Astrocyte (in vitro differentiated cells and primary cell): ENCODE measurements at regions not wholly inside any gene's neighbourhood (a gene's known extent, or its start where the extent isn't known, plus 50 kb on each side); places are given as distances from the start of the nearest gene placed in this dataset.

Source experiments
- DNase-seq: peaks from one replicate; pipeline ENCODE4 v3.0.0-alpha.2; 2010; ENCODE audit warnings: low read depth
- FAIRE-seq: peaks from 2 replicates; lab custom pipeline; 2011; peaks lifted over from hg19 to GRCh38; lab: Jason Lieb, UNC
- H2AFZ ChIP-seq: 2 replicates; pipeline ENCODE4 v1.6.0; 2012; ENCODE audit warnings: low read depth, low read length, inconsistent platforms
- H3K27ac ChIP-seq: 2 replicates; pipeline ENCODE4 v1.5.1; 2011; ENCODE audit warnings: low read depth, low read length, inconsistent platforms
- H3K27me3 ChIP-seq: 2 replicates; pipeline ENCODE4 v1.6.0; 2011; ENCODE audit warnings: low read length, inconsistent platforms; ENCODE audit not compliant: insufficient read depth
- H3K36me3 ChIP-seq: 2 replicates; pipeline ENCODE4 v1.5.1; 2011; ENCODE audit warnings: low read length, inconsistent platforms; ENCODE audit not compliant: insufficient read depth
- H3K4me1 ChIP-seq: 2 replicates; pipeline ENCODE4 v1.5.1; 2011; ENCODE audit warnings: low read length, inconsistent platforms; ENCODE audit not compliant: insufficient read depth
- H3K4me2 ChIP-seq: 2 replicates; pipeline ENCODE4 v1.6.0; 2012; ENCODE audit warnings: low read length, inconsistent platforms
- H3K4me3 ChIP-seq: 2 replicates; pipeline ENCODE4 v1.5.1; 2011; ENCODE audit warnings: low read depth, mild to moderate bottlenecking, low read length, inconsistent platforms; ENCODE audit not compliant: insufficient read depth
- H3K79me2 ChIP-seq: 2 replicates; pipeline ENCODE4 v1.6.0; 2012; ENCODE audit warnings: mild to moderate bottlenecking, low read length, inconsistent platforms; ENCODE audit not compliant: insufficient read depth
- H3K9ac ChIP-seq: 2 replicates; pipeline ENCODE4 v1.6.0; 2012; ENCODE audit warnings: mild to moderate bottlenecking, low read length, inconsistent platforms
- H3K9me3 ChIP-seq: 2 replicates; pipeline ENCODE4 v1.5.1; 2012; ENCODE audit warnings: low read depth, mild to moderate bottlenecking, low read length, inconsistent platforms; ENCODE audit not compliant: insufficient read depth
- H4K20me1 ChIP-seq: 2 replicates; pipeline ENCODE4 v1.6.0; 2012; ENCODE audit warnings: low read length, inconsistent platforms; ENCODE audit not compliant: insufficient read depth
- H3K27ac Mint-ChIP-seq: one replicate; pipeline ENCODE4 v1.8.0; 2021; ENCODE audit warnings: mild to moderate bottlenecking, mixed read lengths; ENCODE audit not compliant: unreplicated experiment
- H3K27me3 Mint-ChIP-seq: one replicate; pipeline ENCODE4 v1.8.0; 2021; ENCODE audit warnings: low read depth, mixed read lengths; ENCODE audit not compliant: unreplicated experiment
- H3K36me3 Mint-ChIP-seq: one replicate; pipeline ENCODE4 v1.8.0; 2021; ENCODE audit warnings: low read depth, mixed read lengths; ENCODE audit not compliant: unreplicated experiment
- H3K4me1 Mint-ChIP-seq: one replicate; pipeline ENCODE4 v1.8.0; 2021; ENCODE audit warnings: low read depth, mixed read lengths; ENCODE audit not compliant: unreplicated experiment
- H3K4me3 Mint-ChIP-seq: one replicate; pipeline ENCODE4 v1.8.0; 2021; ENCODE audit warnings: mild to moderate bottlenecking, moderate library complexity, mixed read lengths; ENCODE audit not compliant: unreplicated experiment
- H3K9me3 Mint-ChIP-seq: one replicate; pipeline ENCODE4 v1.8.0; 2021; ENCODE audit warnings: mild to moderate bottlenecking, mixed read lengths; ENCODE audit not compliant: unreplicated experiment
- EZH2 ChIP-seq: IDR thresholded peaks from 2 replicates; pipeline ENCODE4 v1.6.1; 2012; ENCODE audit warnings: mild to moderate bottlenecking, low read length, inconsistent platforms; ENCODE audit not compliant: insufficient read depth
- TF ChIP-seq, protein P1 (sequence below): IDR thresholded peaks from 2 replicates; pipeline ENCODE4 v1.5.1; 2011; ENCODE audit warnings: low read depth, mild to moderate bottlenecking, inconsistent platforms, low read length, moderate library complexity; ENCODE audit not compliant: insufficient read depth

DNA sequence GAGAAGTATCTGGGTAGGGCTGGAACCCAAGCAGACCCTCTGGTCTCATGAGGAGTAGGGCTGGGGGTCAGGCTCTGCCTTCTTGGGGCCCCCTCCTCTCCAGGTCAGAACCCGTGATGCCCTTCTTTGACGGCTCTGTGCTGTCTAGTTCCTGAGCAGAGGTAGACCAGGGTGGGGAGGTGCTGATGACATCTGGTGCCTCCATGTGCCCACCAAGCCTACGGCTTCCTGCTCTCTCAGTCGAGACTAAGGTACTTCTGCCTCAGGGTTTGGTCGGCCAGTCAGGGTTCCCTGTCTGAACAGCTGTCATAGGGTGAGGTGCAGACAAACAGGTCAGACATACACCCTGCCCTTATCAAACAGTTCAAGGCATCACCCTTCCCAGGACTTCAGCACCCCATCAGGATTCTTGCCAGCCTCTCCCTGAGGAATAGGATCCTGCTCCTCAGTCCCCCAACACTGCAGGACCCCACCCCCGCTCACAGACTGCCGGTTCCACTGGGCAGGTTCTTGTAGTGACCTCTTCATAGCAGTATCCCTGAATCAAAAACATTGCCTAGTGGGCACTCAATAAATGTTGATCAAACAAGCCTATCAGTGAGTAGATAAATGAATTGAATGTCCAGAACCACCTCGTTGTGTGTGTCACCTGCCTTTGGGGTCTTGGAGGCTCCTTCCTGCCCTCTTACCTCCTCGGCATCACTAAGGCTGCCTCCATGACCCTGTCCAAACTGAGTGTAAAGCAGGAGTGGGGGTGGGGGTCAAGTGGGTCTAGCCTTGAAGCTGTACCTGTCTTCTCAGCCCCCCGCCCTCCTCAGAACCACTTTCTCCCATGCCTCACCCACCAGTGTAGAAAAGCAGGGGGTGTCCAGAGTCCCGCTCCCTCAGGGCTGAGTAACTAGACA, 158.2 kb downstream of the BUD13 start:
- H3K4me3 ChIP-seq: no peak overlapping the region
- TF ChIP-seq EZH2: no peak
- TF ChIP-seq, protein P1, sequence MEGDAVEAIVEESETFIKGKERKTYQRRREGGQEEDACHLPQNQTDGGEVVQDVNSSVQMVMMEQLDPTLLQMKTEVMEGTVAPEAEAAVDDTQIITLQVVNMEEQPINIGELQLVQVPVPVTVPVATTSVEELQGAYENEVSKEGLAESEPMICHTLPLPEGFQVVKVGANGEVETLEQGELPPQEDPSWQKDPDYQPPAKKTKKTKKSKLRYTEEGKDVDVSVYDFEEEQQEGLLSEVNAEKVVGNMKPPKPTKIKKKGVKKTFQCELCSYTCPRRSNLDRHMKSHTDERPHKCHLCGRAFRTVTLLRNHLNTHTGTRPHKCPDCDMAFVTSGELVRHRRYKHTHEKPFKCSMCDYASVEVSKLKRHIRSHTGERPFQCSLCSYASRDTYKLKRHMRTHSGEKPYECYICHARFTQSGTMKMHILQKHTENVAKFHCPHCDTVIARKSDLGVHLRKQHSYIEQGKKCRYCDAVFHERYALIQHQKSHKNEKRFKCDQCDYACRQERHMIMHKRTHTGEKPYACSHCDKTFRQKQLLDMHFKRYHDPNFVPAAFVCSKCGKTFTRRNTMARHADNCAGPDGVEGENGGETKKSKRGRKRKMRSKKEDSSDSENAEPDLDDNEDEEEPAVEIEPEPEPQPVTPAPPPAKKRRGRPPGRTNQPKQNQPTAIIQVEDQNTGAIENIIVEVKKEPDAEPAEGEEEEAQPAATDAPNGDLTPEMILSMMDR: no peak
- peaks cover 58% of the 10 kb centered on the region for H3K27me3 Mint-ChIP-seq
- H3K4me3 Mint-ChIP-seq: no peak overlapping the region
- no peaks in the 10 kb centered on the region for H4K20me1 ChIP-seq
- no peaks in the 10 kb centered on the region for H3K36me3 ChIP-seq
- no peaks in the 10 kb centered on the region for H3K36me3 Mint-ChIP-seq
- H3K9me3 Mint-ChIP-seq: peaks cover 2% of the 10 kb centered on the region
- H3K9ac ChIP-seq: no peak overlapping the region
- H3K9me3 ChIP-seq: no peaks in the 10 kb centered on the region
- DNase-seq (no peak), FAIRE-seq (no peak)
- no peaks in the 10 kb centered on the region for H3K79me2 ChIP-seq
- peaks cover 2% of the 10 kb centered on the region for H3K27me3 ChIP-seq
- H2AFZ ChIP-seq: no peak overlapping the region
- H3K4me1 ChIP-seq: no peaks in the 10 kb centered on the region
- no peak overlapping the region for H3K4me2 ChIP-seq
- H3K27ac ChIP-seq: no peak overlapping the region
- no peak overlapping the region for H3K27ac Mint-ChIP-seq
- H3K4me1 Mint-ChIP-seq: no peaks in the 10 kb centered on the region

- H3K36me3 Mint-ChIP-seq: no peaks in the 10 kb centered on the region
- H3K36me3 ChIP-seq: no peaks in the 10 kb centered on the region
- H3K27ac Mint-ChIP-seq: no peak overlapping the region
- H4K20me1 ChIP-seq: no peaks in the 10 kb centered on the region
- no peaks in the 10 kb centered on the region for H3K4me1 Mint-ChIP-seq
- H3K27me3 Mint-ChIP-seq: peaks cover 58% of the 10 kb centered on the region
- no peaks in the 10 kb centered on the region for H3K9me3 ChIP-seq
- peaks cover 2% of the 10 kb centered on the region for H3K9me3 Mint-ChIP-seq
- H3K9ac ChIP-seq: no peak overlapping the region
- peaks cover 2% of the 10 kb centered on the region for H3K27me3 ChIP-seq
- H2AFZ ChIP-seq: no peak overlapping the region
- H3K4me2 ChIP-seq: no peak overlapping the region
- H3K4me3 ChIP-seq: no peak overlapping the region
- DNase-seq (no peak), FAIRE-seq (no peak)
- no peak overlapping the region for H3K4me3 Mint-ChIP-seq
- no peak overlapping the region for H3K27ac ChIP-seq
- no peaks in the 10 kb centered on the region for H3K4me1 ChIP-seq
- H3K79me2 ChIP-seq: no peaks in the 10 kb centered on the region
- TF ChIP-seq EZH2: no peak
- TF ChIP-seq, protein P1: no peak
Observed at GRCh38 chr11:116613206-116613875, 159.4 kb downstream of the BUD13 start.
